CD4-positive, alpha-beta T cell (primary cell): ENCODE measurements at regions not wholly inside any gene's neighbourhood (a gene's known extent, or its start where the extent isn't known, plus 50 kb on each side); places are given as distances from the start of the nearest gene placed in this dataset.

Source experiments
- ATAC-seq: fragments of 200-7000 bp; cut with Tn5 transposase; one replicate; pipeline ENCODE4 v1.10.0; 2022; ENCODE audit warnings: mild to moderate bottlenecking; ENCODE audit not compliant: poor library complexity
- CTCF ChIA-PET: fragments of 350-600 bp; sonication (Branson Sonifier 250); formaldehyde crosslinking; loops from one replicate; lab custom pipeline; 2021; ENCODE audit warnings: antibody characterized with exemption, inconsistent platforms; lab: Charles Lee
- POLR2A ChIA-PET: fragments of 350-600 bp; sonication (Branson Sonifier 250); formaldehyde crosslinking; loops from one replicate; lab custom pipeline; 2021; ENCODE audit warnings: antibody characterized with exemption, inconsistent platforms; lab: Charles Lee
- DNase-seq, 14 experiments: peaks; one replicate each; pipeline ENCODE4 v3.0.0-alpha.2; 2013 to 2020; ENCODE audit warnings: mixed read lengths in 2 of 14
- H3K27ac ChIP-seq, 2 donors: one replicate each; pipeline versions ENCODE4 v1.5.1 to v1.7.0; 2013; ENCODE audit warnings: low read length in 2 of 2, low read depth in 1 of 2, mild to moderate bottlenecking in 1 of 2
- H3K27me3 ChIP-seq, 2 experiments: 1 replicate in 1 of 2; 2 replicates in 1 of 2; pipeline versions ENCODE4 v1.6.1 to v1.7.0; 2013; ENCODE audit warnings: low read length in 2 of 2, control low read depth in 1 of 2, mild to moderate bottlenecking in 1 of 2, moderate library complexity in 1 of 2; ENCODE audit not compliant: insufficient read depth in 2 of 2, control insufficient read depth in 1 of 2
- H3K36me3 ChIP-seq: one replicate; pipeline ENCODE4 v1.6.1; 2013; ENCODE audit warnings: low read length, control low read depth; ENCODE audit not compliant: insufficient read depth
- H3K4me1 ChIP-seq: one replicate; pipeline ENCODE4 v1.6.1; 2013; ENCODE audit warnings: low read length, control low read depth; ENCODE audit not compliant: insufficient read depth
- H3K4me3 ChIP-seq: one replicate; pipeline ENCODE4 v1.5.1; 2013; ENCODE audit warnings: mild to moderate bottlenecking, low read length, moderate library complexity
- H3K9me3 ChIP-seq, 2 experiments: 1 replicate in 1 of 2; 2 replicates in 1 of 2; pipeline versions ENCODE4 v1.6.1 to v1.7.0; 2013; ENCODE audit warnings: low read length in 2 of 2, mild to moderate bottlenecking in 2 of 2, control low read depth in 1 of 2, moderate library complexity in 1 of 2; ENCODE audit not compliant: control insufficient read depth in 1 of 2, insufficient read depth in 1 of 2
- H3K27ac Mint-ChIP-seq: one replicate; pipeline ENCODE4 v1.8.0; 2020; ENCODE audit warnings: mixed read lengths
- H3K27me3 Mint-ChIP-seq: one replicate; pipeline ENCODE4 v1.8.0; 2021; ENCODE audit warnings: mixed read lengths
- H3K36me3 Mint-ChIP-seq: one replicate; pipeline ENCODE4 v1.8.0; 2021; ENCODE audit warnings: low read depth, mixed read lengths
- H3K4me1 Mint-ChIP-seq: one replicate; pipeline ENCODE4 v1.8.0; 2021; ENCODE audit warnings: low read depth, mixed read lengths
- H3K4me3 Mint-ChIP-seq: one replicate; pipeline ENCODE4 v1.8.0; 2020; ENCODE audit warnings: mild to moderate bottlenecking, mixed read lengths
- H3K9me3 Mint-ChIP-seq: one replicate; pipeline ENCODE4 v1.8.0; 2020; ENCODE audit warnings: mixed read lengths
- CTCF ChIP-seq: fragments of 200-600 bp; IDR thresholded peaks from one replicate; pipeline ENCODE4 v1.8.0; 2022; ENCODE audit warnings: antibody characterized with exemption, mild to moderate bottlenecking
- intact Hi-C, 2 experiments: fragments of 100-400 bp; cut with DNase I in 1 of 2; cut with micrococcal nuclease in 1 of 2; formaldehyde crosslinking; loops; one replicate each; pipeline versions ENCODE4 v1.15.1 to v1.9.0; 2023 to 2025; cut with DNase I, micrococcal nuclease

DNA sequence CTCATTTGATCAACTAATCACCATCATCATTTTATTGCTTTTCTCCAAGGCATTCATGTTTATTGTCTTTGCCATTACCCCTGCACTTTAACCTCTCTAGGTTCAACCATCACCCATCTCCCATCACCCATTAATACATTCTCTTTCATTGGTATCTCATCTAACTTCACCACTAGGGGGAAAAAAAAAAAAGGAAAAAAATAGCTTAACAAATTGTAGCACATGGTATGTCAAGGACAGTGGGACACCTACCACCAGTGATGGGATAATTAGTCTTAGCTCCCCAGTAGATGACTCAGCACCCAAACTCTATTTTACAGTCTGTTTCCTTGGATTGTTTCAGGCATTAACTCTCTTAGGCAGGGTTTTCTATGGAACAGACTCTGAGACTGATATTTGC is 1770.2 kb upstream of the MIR17HG start:
- no peak overlapping the region for H3K4me3 Mint-ChIP-seq
- H3K9me3 Mint-ChIP-seq = peaks cover 12% of the 10 kb centered on the region
- no peaks in the 10 kb centered on the region for H3K36me3 Mint-ChIP-seq
- Histone ChIP-seq H3K36me3 (no peaks in the 10 kb centered on the region), H3K4me1 (no peaks in the 10 kb centered on the region), H3K27ac (no peak overlapping the region), H3K27me3 (no peaks in the 10 kb centered on the region), H3K4me3 (no peak overlapping the region), H3K9me3 (peaks cover 0 to 4% of the 10 kb centered on the region in 2 experiments)
- no peak for ATAC-seq
- H3K27me3 Mint-ChIP-seq = no peaks in the 10 kb centered on the region
- H3K27ac Mint-ChIP-seq = no peak overlapping the region
- POLR2A ChIA-PET = no interaction called here
- DNase-seq = no peak
- intact Hi-C loops = no loop called here
- CTCF ChIA-PET = no interaction called here
- no peaks in the 10 kb centered on the region for H3K4me1 Mint-ChIP-seq
- no peak for TF ChIP-seq CTCF

- H3K4me3 Mint-ChIP-seq = no peak overlapping the region
- H3K9me3 ChIP-seq = peaks cover 0 to 8% of the 10 kb centered on the region in 2 experiments
- H3K27ac ChIP-seq = no peak overlapping the region
- no peaks in the 10 kb centered on the region for H3K4me1 Mint-ChIP-seq
- no peak overlapping the region for H3K4me3 ChIP-seq
- peaks cover 2% of the 10 kb centered on the region for H3K9me3 Mint-ChIP-seq
- ChIA-PET CTCF (no interaction called here), POLR2A (no interaction called here)
- H3K36me3 ChIP-seq = no peaks in the 10 kb centered on the region
- DNase-seq (no peak), ATAC-seq (no peak)
- intact Hi-C loops = no loop called here
- no peak for TF ChIP-seq CTCF
- H3K36me3 Mint-ChIP-seq = no peaks in the 10 kb centered on the region
- no peaks in the 10 kb centered on the region for H3K27me3 ChIP-seq
- no peaks in the 10 kb centered on the region for H3K27me3 Mint-ChIP-seq
- H3K27ac Mint-ChIP-seq = no peak overlapping the region
- no peaks in the 10 kb centered on the region for H3K4me1 ChIP-seq
These were observed 1763.3 kb upstream of the MIR17HG start for GRCh38 chr13:89584058-89584620.

GRCh38 chr13:89602655-89603054 is 1744.8 kb upstream of the MIR17HG start:
- H3K9me3 ChIP-seq = peaks cover 0 to 7% of the 10 kb centered on the region in 2 experiments
- H3K9me3 Mint-ChIP-seq = peaks cover 5% of the 10 kb centered on the region

More at GRCh38 chr13:89602655-89603054, 1744.8 kb upstream of the MIR17HG start:
- ChIA-PET POLR2A (no interaction called here), CTCF (interaction anchor here (0.7 kb wide), 1 partner anchor 9 kb away, joined by 3 read pairs; no protein-coding TSS in a partner anchor)
- Histone ChIP-seq H3K27me3 (no peaks in the 10 kb centered on the region), H3K4me3 (no peak overlapping the region), H3K27ac (no peak overlapping the region), H3K36me3 (no peaks in the 10 kb centered on the region), H3K4me1 (no peaks in the 10 kb centered on the region)
- Mint-ChIP-seq H3K36me3 (no peaks in the 10 kb centered on the region), H3K4me1 (no peaks in the 10 kb centered on the region), H3K27ac (no peak overlapping the region), H3K4me3 (no peak overlapping the region), H3K27me3 (no peaks in the 10 kb centered on the region)
- DNase-seq (no peak), ATAC-seq (no peak)
- intact Hi-C loops = no loop called here
- TF ChIP-seq CTCF = no peak
